ENCODE measurements at regions not wholly inside any gene's neighbourhood (a gene's known extent, or its start where the extent isn't known, plus 50 kb on each side); places are given as distances from the start of the nearest gene placed in this dataset.

- TF ChIP-seq CTCF (IDR thresholded peaks at IDR 0.05; ENCODE audit: borderline replicate concordance, control extremely low read depth, extremely low read depth, insufficient read depth, missing control alignments), result no peak
- DNase-seq (ENCODE audit: low spot score), result no peak
- in situ Hi-C loops (cut with MboI; ENCODE audit: low sequenced_read_pairs, unreplicated experiment), result no loop called here
Observed at GRCh38 chr5:154690488-154690887, 64.7 kb upstream of the LARP1 start.

- no peak for TF ChIP-seq CTCF (IDR thresholded peaks at IDR 0.05; ENCODE audit: borderline replicate concordance, control extremely low read depth, extremely low read depth, insufficient read depth, missing control alignments)
- DNase-seq (ENCODE audit: low spot score), result no peak
- in situ Hi-C loops (cut with MboI; ENCODE audit: low sequenced_read_pairs, unreplicated experiment), result no loop called here
Observed at GRCh38 chr5:154686490-154686889, 68.7 kb upstream of the LARP1 start.

GRCh38 chr5:154683101-154683880 is 71.9 kb upstream of the LARP1 start:
- TF ChIP-seq CTCF (IDR thresholded peaks at IDR 0.05; ENCODE audit: borderline replicate concordance, control extremely low read depth, extremely low read depth, insufficient read depth, missing control alignments), result no peak
- no peak for DNase-seq (ENCODE audit: low spot score)
- in situ Hi-C loops (cut with MboI; ENCODE audit: low sequenced_read_pairs, unreplicated experiment), result no loop called here

GRCh38 chr5:154679501-154679900 is 75.7 kb upstream of the LARP1 start:
- DNase-seq (ENCODE audit: low spot score), result no peak
- in situ Hi-C loops (cut with MboI; ENCODE audit: low sequenced_read_pairs, unreplicated experiment), result no loop called here
- TF ChIP-seq CTCF (IDR thresholded peaks at IDR 0.05; ENCODE audit: borderline replicate concordance, control extremely low read depth, extremely low read depth, insufficient read depth, missing control alignments), result no peak

GRCh38 chr5:154677921-154678320 is 77.3 kb upstream of the LARP1 start:
- no peak for TF ChIP-seq CTCF (IDR thresholded peaks at IDR 0.05; ENCODE audit: borderline replicate concordance, control extremely low read depth, extremely low read depth, insufficient read depth, missing control alignments)
- no peak for DNase-seq (ENCODE audit: low spot score)
- in situ Hi-C loops (cut with MboI; ENCODE audit: low sequenced_read_pairs, unreplicated experiment), result no loop called here

- TF ChIP-seq CTCF (IDR thresholded peaks at IDR 0.05; ENCODE audit: borderline replicate concordance, control extremely low read depth, extremely low read depth, insufficient read depth, missing control alignments), result no peak
- in situ Hi-C loops (cut with MboI; ENCODE audit: low sequenced_read_pairs, unreplicated experiment), result no loop called here
- no peak for DNase-seq (ENCODE audit: low spot score)
Observed at GRCh38 chr5:154676508-154676907, 78.7 kb upstream of the LARP1 start.

Measured in GM13976 (cell line).